ENCODE measurements at regions not wholly inside any gene's neighbourhood (a gene's known extent, or its start where the extent isn't known, plus 50 kb on each side); places are given as distances from the start of the nearest gene placed in this dataset.

DNA sequence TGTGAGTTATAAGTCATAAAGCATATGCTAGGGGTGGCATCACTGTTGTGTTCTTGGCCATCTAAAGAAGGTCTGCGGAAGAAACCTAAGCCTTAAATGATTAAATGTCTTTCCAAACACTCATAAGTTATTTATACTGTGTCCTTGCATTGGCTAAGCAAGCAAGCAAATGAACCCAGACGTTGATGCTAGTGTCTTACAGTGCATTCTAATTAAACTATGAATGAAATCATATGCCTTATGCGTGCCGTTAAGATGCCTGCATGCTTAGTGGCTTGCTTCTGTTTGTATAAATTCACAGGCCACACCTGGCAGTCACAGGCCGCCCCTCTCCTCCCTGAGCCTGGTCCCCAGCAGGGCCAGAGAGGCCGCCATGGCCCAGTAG is 49.9 kb downstream of the RIN2 start:
- ChIA-PET POLR2A (no interaction called here), CTCF (no interaction called here)

DNA sequence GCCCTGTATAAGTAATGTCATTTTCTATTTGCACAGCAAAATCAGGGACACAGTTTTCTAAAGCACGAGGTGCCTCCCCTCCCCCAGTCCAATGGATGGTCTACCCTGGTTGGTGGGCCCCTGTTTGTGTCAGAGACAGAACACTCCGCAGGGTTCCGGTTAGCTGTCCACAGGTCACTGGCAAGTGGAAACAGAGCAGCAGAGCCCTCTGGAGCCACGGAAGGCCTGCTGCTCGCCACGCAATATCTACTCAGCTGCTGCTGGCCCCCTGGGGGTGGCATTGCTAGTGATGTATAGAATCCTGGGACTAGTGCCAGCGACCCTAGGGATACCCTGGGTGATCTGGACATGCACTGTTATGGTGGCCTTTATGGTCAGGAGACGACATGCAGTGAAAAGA is 50.4 kb downstream of the RIN2 start:
- POLR2A ChIA-PET: no interaction called here

DNA sequence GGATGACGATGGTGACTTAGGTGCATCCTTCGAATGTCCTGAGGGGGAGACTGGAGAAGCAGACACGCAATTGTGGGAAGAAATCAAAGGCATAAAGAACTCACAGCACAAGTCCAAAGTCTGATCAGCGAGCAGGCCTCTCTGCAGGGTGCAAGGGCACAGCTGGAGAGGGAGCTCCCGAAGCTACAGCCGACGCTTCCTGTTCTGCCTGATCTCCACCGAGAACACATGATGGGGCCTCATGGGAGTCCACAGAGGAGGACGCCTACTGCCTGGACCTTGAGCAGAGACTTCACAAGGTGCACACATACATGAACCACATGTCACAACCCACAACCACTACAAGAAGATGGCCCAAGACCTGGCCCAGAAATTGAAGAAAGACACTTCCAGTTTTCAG is 51.4 kb downstream of the RIN2 start:
- ChIA-PET POLR2A (no interaction called here), CTCF (no interaction called here)

More for the DNA sequence above, 50.4 kb downstream of the RIN2 start:
- CTCF ChIA-PET: no interaction called here

DNA sequence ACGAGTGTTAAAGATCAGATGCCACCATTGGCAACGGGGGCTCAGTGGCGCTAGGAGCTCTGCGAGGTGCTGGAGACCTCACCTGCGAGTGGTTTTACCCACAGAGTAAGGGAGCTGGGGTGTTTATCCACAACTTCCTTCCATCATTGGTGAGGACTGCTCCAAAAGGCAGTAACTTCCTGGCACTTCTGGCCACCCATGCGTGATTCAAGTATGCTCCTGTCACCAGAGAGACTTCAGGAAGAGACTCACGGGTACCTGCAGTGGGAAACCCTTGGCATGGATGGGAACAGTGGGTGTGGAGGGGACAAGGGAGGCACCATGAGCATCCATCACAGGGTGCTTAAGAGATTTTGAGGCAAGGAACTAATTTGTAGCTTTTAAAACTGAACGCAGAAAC is 53.2 kb downstream of the RIN2 start:
- ChIA-PET POLR2A (no interaction called here), CTCF (no interaction called here)

DNA sequence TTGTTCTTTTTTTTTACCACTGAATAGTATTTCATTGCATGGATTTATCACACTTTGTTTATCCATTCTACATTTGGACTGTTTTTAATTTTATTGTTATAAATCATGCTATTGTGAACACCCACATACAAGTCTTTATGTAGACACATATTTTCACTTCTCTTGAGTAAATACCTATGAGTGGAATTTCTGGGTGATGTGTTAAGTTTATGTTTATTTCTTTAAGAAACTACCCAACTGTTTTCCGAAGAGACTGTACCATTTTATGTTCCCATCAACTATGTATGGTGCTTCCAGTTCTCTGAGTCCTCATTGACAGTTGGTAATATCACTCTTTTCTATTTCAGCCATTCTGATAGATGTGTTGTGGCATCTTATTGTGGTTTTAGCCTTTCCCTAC is 54.0 kb downstream of the RIN2 start:
- ChIA-PET CTCF (no interaction called here), POLR2A (no interaction called here)

DNA sequence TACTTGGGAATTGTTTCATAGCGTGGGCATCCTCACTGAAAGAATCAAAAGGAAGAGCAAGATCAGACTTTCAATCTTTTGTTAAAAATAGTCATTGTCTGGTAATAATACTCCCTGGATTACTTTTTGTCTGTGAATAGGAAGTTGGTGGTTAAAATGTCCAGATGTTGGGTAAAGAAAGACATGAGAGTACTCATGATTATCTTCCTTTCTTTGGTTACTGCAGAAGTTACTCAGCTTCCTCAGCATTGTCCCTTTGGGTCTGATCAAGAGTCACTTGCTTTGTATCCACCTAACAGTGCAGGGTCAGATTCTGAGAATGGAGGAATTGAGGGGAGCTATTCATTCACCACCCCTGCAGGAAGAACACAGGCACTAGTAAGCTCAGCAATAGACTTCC is 54.6 kb downstream of the RIN2 start:
- ChIA-PET CTCF (no interaction called here), POLR2A (no interaction called here)

DNA sequence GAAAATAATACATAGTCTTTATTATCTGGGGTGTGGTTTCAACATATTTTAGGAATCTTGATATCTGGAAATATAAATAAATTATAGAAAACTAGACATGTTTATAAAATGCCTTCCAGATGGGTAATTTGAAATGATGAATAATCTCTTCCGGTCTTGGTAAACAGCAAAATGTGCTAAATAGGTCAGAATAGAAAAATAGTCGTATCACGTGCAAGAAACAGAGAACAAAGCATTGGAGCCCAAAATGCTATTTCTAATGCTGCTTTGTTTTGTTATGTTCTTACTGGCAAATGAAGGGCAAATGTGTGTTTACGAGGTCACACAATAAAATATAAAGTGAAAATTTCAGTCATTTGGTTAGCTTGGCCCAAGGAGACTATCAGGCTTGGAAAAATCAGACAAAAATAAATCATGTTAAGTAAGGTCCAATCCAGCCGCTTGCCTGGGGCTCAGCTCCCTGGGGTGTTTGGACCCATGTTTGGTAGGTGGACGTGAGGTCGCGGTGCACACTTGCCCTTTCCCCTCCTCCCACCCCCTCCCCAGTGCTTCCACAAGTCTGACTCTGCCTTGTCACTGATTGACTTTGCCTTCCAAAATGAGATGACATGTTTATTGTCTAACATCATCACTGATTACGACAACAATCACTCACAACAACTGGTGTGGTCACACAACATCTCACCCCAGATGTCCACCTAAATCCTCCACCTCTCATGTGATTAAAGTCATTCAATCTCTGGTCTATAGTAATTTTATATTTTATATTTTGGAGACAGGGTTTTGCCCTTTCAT is 56.0 kb downstream of the RIN2 start:
- ChIA-PET CTCF (no interaction called here), POLR2A (no interaction called here)

DNA sequence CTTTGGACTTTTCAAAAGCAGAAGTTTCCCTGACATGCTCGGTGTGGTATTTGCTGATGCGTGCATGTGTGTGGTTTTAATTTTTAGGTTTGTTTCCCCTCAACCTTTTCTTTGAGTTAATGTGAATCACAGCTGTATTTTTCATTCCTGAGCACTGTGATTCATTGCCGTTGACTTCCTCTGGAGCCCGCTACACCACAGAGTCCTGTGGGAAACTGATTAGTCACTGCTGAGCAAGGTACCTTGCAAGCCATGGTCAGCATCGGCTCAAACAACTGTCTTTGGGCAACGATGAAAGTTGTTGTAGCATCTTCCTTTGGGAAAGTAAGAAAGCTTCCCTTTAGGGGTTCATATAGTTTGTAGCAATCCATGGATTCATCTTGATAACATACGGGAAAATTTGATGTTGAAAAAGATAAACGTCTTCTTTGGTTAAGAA is 57.5 kb downstream of the RIN2 start:
- POLR2A ChIA-PET: no interaction called here
- CTCF ChIA-PET: no interaction called here

DNA sequence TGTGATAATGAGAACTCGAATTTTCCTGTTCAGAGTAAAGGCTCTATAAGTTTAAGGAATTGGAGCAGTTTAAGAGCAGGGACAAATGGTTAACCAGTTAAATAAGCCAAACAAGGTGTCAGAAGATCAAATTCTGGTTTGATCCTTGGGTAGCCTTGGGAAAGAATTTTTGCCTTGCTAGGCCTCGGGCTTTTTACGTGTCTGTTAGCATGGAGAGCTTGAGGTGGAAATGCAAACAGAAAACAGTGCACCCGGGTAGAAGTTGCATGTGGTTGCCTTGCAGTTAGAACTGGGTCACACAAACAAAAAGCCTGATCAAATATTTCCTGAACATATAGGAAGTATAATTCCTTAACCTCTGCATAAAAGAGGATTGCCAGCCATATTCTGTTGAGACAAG is 58.3 kb downstream of the RIN2 start:
- POLR2A ChIA-PET: no interaction called here
- CTCF ChIA-PET: no interaction called here

DNA sequence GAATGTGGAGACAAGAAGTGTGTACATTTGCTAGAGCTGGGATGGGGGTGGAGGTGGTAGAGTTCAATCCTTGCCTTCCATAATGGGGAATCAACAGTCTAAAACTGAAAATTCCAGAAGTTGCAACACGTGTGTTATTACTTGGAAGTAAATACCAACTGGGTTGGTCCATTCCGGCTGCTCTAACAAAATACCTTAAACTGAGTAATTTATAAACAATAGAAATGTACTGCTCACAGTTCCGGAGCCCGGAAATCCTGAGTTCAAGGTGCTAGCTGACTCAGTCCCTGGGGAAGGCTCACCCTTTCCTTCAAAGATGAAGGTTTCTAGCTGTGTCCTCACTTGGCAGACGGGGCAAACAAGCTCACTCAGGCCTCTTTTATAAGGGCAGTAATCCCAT is 59.0 kb downstream of the RIN2 start:
- ChIA-PET POLR2A (no interaction called here), CTCF (no interaction called here)

DNA sequence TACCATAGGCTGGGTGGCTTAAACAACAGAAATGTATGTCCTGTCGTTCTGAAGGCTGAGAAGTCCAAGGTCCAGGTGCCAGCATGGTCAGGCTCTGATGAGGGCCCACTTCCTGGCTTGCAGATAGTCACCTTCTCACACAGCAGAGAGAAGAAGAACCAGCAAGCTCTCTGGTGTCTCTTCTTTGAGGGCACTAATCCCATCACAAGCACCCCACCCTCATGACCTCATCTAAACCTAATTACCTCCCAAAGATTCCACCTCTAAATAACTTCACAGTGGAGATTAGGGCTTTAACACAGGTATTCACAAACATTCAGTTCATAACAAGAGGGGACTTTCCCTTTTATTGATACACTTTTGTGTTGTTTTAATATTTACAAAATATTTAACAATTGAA is 61.1 kb downstream of the RIN2 start:
- POLR2A ChIA-PET: no interaction called here
- CTCF ChIA-PET: no interaction called here

DNA sequence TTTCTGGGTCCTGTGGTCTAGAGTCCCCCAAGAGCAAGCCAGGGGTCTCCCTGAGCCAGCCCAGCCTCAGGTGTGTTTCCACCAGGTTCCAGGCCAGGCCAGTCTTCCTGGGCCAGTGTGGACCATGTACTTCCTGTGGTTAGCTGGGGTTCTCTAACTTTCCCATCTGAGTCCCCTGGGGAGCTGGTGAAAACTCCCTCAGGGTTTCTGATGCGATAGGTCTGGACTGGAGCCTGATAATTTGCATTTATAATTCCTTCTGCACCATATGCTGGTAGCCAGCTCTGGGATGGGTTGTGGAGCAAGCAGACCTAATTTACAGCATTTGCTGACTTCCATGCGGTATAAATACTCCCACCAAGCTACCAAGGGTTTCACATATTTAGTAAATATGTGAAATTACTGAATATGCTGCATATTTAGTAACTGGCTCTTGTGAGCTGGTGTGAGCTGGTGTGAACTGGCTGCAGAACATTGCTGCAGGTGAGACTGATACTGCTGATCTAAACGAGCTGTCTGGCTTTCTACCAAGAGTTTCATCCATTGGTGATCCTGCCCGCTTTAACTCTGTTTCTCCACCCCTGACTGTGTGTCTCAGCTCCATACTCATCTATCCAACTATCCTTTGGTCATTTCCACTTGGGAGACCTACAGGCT is 62.6 kb downstream of the RIN2 start:
- ChIA-PET POLR2A (no interaction called here), CTCF (no interaction called here)

DNA sequence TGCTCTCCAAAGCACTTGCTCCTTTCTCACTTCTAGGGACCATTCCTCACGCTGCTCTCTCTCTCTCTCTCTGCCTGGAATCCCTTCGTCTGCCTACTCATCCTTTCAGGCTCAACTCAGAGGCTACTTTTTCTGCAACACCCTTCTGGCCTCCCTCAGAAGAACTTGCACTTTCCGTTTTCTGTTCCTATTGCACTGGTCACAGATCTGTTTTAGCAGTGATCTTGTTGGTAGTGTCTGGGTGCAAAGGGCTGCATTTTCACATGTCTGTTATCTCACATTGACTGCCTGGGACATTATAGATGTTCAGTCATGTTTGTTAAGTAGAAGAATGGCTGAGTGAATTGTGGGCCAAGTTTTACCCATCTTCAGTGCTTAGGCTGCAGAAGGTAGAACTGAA is 63.5 kb downstream of the RIN2 start:
- CTCF ChIA-PET: no interaction called here
- POLR2A ChIA-PET: no interaction called here

DNA sequence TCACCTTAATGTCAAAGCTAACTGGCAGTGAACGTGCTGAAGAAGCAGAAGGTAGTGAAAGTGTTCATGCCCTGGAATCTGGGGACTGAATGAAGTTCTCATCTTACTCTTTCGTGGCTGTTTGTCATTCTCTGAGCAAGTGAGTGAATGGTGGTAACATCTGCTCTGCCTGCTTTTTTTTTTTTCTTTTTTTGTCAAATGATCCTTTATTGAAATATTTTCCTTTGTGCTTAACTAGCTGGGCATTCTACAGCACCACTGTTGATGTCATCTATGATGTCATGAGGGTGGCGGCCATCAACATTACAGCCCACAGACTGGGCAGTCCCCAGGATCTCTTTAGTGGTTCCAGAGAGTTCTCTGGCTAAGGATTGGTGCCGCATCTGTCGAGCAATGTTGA is 65.2 kb downstream of the RIN2 start:
- POLR2A ChIA-PET: no interaction called here
- CTCF ChIA-PET: no interaction called here

DNA sequence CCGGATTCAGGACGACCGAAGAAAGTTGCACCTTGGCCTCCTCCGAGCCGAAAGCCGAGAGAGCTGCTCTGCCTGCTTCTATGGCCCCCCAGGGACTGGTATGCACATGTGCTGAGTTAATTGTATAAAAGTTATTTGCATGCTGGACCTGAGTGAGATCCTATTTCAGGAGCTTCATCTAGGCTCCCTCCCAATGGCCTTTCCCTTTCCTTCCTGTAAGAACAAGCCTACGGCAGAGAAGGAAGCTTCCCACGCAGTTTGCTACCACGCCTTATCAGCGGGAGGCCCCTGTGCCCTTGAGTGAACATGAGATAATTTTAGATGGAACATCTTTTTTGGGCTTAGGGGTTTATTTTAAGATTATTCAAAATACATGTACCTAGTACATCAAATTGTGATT is 65.9 kb downstream of the RIN2 start:
- POLR2A ChIA-PET: no interaction called here
- CTCF ChIA-PET: no interaction called here

DNA sequence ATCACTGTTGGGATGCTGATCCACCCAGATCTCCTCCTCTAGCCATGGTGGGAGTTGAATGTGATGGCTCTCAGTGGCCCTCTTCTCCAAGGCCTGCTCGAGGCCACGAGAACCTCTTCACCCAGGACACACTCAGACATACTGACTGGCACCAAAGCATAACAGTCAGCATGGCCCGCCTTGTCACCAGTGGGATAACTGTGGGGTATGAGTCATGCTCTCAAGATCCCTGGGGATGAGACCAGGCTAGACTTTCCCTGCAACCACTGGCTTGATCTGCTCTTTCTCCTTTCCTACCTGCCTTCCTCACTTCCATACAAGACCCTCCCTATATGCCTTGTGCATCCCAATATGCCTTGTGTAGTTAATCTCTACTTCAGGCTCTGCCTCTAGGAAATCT is 66.8 kb downstream of the RIN2 start:
- POLR2A ChIA-PET: no interaction called here

DNA sequence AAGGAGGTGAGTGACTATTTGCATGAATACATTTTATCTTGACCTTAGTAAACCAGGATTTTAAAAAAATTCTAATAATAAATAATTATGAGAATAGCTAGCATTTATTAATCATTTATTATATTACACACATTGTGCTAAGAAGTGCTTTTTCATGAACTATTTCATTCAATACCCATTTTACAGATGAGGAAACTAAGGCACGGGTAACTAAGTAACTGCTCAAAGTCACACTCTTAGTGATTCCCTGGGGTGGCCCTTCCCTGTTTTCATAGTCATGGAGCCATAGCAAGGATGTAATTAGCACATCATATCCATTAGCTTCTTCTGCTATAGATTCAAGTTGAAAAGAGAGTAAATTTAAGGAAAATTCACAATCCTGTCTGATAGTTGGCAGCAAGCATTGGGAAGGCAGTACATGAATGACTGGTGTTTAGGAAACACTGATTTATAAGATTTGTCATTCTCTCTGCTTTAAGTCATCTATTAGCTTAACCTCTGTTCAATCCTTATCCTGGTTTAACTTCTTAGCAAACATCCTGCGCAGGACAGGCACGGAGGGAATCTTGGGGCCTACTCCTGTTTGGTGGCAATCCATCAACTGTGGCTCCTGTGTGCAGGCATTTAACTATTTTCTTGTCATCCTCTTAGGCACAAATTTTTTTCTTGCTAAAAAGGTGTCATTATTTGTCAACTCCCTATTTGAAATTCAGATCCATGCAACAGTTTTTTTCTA is 68.3 kb downstream of the RIN2 start:
- POLR2A ChIA-PET: no interaction called here

More for the DNA sequence above, 66.8 kb downstream of the RIN2 start:
- CTCF ChIA-PET: no interaction called here

DNA sequence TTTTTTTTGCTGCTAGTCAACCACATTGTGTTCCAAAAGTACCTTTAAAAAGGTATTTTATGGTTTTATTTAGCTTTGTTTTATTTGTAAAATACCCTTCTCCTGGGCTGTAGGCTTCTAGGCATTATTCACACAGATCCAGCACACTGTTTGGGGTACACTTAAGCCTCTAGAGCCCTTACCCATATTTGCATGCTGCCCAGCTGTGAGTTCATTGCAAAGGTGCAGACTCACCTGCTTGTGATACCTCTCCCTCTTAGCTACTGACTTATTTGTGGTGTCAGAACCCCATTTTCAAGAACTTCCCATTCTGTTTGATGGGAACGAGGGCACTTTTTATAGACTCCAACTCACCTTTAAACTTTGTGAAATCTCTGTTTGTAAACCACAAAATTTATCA is 69.8 kb downstream of the RIN2 start:
- POLR2A ChIA-PET: interaction anchor here (0.7 kb wide), 1 partner anchor 1435 kb away, joined by 3 read pairs; no protein-coding TSS in a partner anchor
- CTCF ChIA-PET: no interaction called here

More for the DNA sequence above, 68.3 kb downstream of the RIN2 start:
- CTCF ChIA-PET: interaction anchor here (0.6 kb wide), 1 partner anchor 303 kb away, joined by 3 read pairs; no protein-coding TSS in a partner anchor

DNA sequence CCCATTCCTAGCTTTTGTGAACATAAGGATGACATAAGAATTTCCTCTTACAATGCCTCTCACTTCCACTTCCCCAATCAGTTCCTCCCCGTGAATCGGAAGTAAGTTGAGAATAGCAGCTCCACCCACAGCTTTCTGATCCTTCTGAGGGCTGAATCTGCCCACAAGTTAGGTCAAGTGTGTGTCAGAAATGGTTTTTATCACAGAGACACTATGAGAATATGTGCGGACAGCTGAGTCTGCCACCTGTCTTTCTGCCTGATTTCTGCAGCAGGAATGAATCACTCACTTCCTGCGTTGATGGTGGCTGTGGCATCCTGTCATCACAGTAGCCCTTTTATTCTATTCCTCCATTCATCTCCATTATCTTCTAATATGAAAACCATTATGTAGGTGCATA is 70.2 kb downstream of the RIN2 start:
- ChIA-PET CTCF (no interaction called here), POLR2A (interaction anchor here (0.7 kb wide), 1 partner anchor 1434 kb away, joined by 3 read pairs; no protein-coding TSS in a partner anchor)

DNA sequence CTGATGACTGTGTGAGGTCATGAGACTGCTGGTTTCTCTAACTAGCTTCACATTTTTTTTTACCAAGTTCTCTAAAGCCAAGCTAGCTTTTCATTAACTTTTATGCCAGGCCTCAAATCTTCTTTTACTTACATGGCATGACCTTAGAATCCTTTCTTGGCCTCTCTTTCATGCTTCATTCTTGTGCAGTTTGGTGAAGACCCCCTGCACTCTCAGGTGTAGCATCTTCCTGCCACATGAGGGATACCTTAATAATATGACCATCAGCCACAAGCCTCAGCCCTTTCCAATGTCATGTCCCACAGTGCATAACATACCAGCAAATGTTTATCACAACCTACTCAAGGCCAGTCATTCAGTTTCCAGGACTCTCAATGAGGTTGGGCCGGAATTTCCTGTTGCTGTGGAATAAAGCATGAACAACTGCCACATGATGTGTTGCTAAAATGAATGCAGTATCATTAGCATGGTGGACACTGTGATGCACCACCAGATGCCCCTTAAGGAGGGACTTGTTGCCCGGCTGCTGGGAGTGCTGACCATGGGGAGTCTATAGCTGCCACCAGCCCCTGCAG is 72.2 kb downstream of the RIN2 start:
- POLR2A ChIA-PET: no interaction called here
- CTCF ChIA-PET: no interaction called here

DNA sequence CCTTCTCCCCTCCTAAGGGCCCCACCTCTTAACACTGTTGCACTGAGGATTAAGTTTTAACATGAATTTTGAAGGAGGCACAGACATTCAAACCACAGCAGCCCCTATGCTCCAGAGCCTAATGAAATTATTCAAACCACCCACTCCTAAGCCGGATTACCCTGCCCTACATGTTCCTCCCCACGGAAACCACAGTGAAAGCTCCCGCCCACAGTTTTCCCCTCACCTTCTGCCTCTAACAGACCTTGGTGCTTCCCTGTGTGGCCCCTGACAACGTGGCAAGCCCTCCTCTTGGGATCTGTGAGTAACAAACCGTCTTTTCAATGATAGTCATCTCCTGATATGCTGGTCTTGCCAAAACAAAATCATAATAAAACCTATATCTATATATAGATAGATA is 74.8 kb downstream of the RIN2 start:
- CTCF ChIA-PET: no interaction called here
- POLR2A ChIA-PET: no interaction called here
